HepG2 (cell line): ENCODE measurements at regions not wholly inside any gene's neighbourhood (a gene's known extent, or its start where the extent isn't known, plus 50 kb on each side); places are given as distances from the start of the nearest gene placed in this dataset.

ENCODE experiments used
- ATAC-seq: fragments of 200-7000 bp; cut with Tn5 transposase; 3 replicates; pipeline ENCODE4 v1.9.1; 2020; ENCODE audit warnings: mild to moderate bottlenecking, moderate library complexity
- BruUV-seq: library from RNA; stranded (reverse); fragments of 400-500 nt; replicated peaks from 2 replicates; lab custom pipeline; 2021; lab: Mats Ljungman, UMichigan
- CTCF ChIA-PET: fragments of 300-600 bp; formaldehyde crosslinking; extraction: SDS; loops from one replicate; lab custom pipeline; 2021; ENCODE audit warnings: low total read pairs, inconsistent platforms, low intra/inter-chr PET ratio; lab: Yijun Ruan, JAX
- POLR2A ChIA-PET: fragments of 350-600 bp; sonication (Branson Sonifier 250); formaldehyde crosslinking; loops from one replicate; lab custom pipeline; 2020; ENCODE audit warnings: antibody characterized with exemption, inconsistent platforms; lab: Yijun Ruan, JAX
- DNase-seq: peaks from one replicate; pipeline ENCODE4 v3.0.0-alpha.2; 2015; ENCODE audit warnings: low spot score
- FAIRE-seq: peaks from 3 replicates; lab custom pipeline; 2011; peaks lifted over from hg19 to GRCh38; lab: Jason Lieb, UNC
- H2AFZ ChIP-seq: one replicate; pipeline ENCODE4 v1.6.1; 2011; ENCODE audit warnings: low read length, inconsistent platforms
- H3K27ac ChIP-seq: fragments of 300-600 bp; 3 replicates; pipeline ENCODE4 v1.8.0; 2011; ENCODE audit warnings: mixed run types, mild to moderate bottlenecking, mixed read lengths, low read length, inconsistent platforms; ENCODE audit not compliant: insufficient read depth; ENCODE audit errors: extremely low read length
- H3K27me3 ChIP-seq, 2 experiments: fragments of 200-600 bp in 1 of 2; 2 replicates in 1 of 2; 3 replicates in 1 of 2; pipeline versions ENCODE4 v1.6.0 to v1.8.0; 2011; ENCODE audit warnings: low read length in 2 of 2, mild to moderate bottlenecking in 2 of 2, moderate library complexity in 2 of 2, inconsistent platforms in 1 of 2; ENCODE audit not compliant: insufficient read depth in 2 of 2, control insufficient read depth in 1 of 2
- H3K36me3 ChIP-seq, 2 experiments: fragments of 200-600 bp in 1 of 2; replicated peaks in 1 of 2; 2 replicates in 1 of 2; 3 replicates in 1 of 2; pipeline versions ENCODE4 v1.5.1 to v1.8.0; 2011; ENCODE audit warnings: low read length in 2 of 2, inconsistent platforms in 1 of 2; ENCODE audit not compliant: insufficient read depth in 2 of 2, control insufficient read depth in 1 of 2
- H3K4me1 ChIP-seq: 2 replicates; pipeline ENCODE4 v1.5.1; 2012; ENCODE audit warnings: low read length, inconsistent platforms; ENCODE audit not compliant: insufficient read depth
- H3K4me2 ChIP-seq: 2 replicates; pipeline ENCODE4 v1.6.0; 2011; ENCODE audit warnings: low read depth, low read length, inconsistent platforms
- H3K4me3 ChIP-seq, 3 experiments: fragments of 200-600 bp in 1 of 3; sonication (generic), shearing (Covaris generic) in 1 of 3; replicated peaks in 1 of 3; 2 replicates each; pipeline ENCODE4 v1.5.1; 2011 to 2016; ENCODE audit warnings: low read length in 3 of 3, inconsistent platforms in 2 of 3, low read depth in 2 of 3, mild to moderate bottlenecking in 2 of 3, control low read depth in 1 of 3, mixed read lengths in 1 of 3; ENCODE audit not compliant: insufficient read depth in 1 of 3
- H3K79me2 ChIP-seq: one replicate; pipeline ENCODE4 v1.6.1; 2011; ENCODE audit warnings: low read length, inconsistent platforms; ENCODE audit not compliant: insufficient read depth
- H3K9ac ChIP-seq: 2 replicates; pipeline ENCODE4 v1.6.0; 2011; ENCODE audit warnings: mild to moderate bottlenecking, low read depth, low read length, inconsistent platforms; ENCODE audit not compliant: insufficient read depth
- H3K9me3 ChIP-seq: 2 replicates; pipeline ENCODE4 v1.5.1; 2012; ENCODE audit warnings: mild to moderate bottlenecking, low read length
- H4K20me1 ChIP-seq: 2 replicates; pipeline ENCODE4 v1.6.0; 2011; ENCODE audit warnings: inconsistent platforms, mild to moderate bottlenecking, low read length, moderate library complexity; ENCODE audit not compliant: insufficient read depth
- ATF7 ChIP-seq, 2 experiments: fragments of 450-650 bp in 1 of 2; sonication (generic) in 1 of 2; formaldehyde crosslinking in 1 of 2; IDR thresholded peaks; 2 replicates each; pipeline versions ENCODE4 v1.4.0 to v1.6.1; 2016 to 2020; ENCODE audit warnings: antibody characterized with exemption in 1 of 2, mild to moderate bottlenecking in 1 of 2, missing genetic modification reagents in 1 of 2
- BATF2 ChIP-seq: sonication (generic); formaldehyde crosslinking; IDR thresholded peaks from 2 replicates; pipeline ENCODE4 v1.8.0; 2022; ENCODE audit warnings: mild to moderate bottlenecking, missing genetic modification reagents, moderate library complexity
- BCLAF1 ChIP-seq: fragments of 450-650 bp; IDR thresholded peaks from 2 replicates; pipeline ENCODE4 v1.6.1; 2017; ENCODE audit warnings: mild to moderate bottlenecking
- CREB1 ChIP-seq, 2 experiments: fragments of 450-650 bp in 1 of 2; IDR thresholded peaks; 2 replicates each; pipeline ENCODE4 v1.6.1; 2016 to 2017; ENCODE audit warnings: control low read depth in 1 of 2, mild to moderate bottlenecking in 1 of 2, missing compliant biosample characterization in 1 of 2, missing genetic modification characterization in 1 of 2
- HMGXB3 ChIP-seq: sonication (generic); formaldehyde crosslinking; IDR thresholded peaks from 2 replicates; pipeline ENCODE4 v1.4.0; 2020; ENCODE audit warnings: missing genetic modification reagents, borderline replicate concordance
- HNRNPK ChIP-seq: fragments of 200-400 bp; formaldehyde crosslinking; IDR thresholded peaks from 2 replicates; pipeline ENCODE4 v1.6.1; 2018; ENCODE audit warnings: low read length, low read depth, moderate library complexity, mild to moderate bottlenecking; ENCODE audit not compliant: poor library complexity, severe bottlenecking
- MBD4 ChIP-seq: IDR thresholded peaks from 2 replicates; pipeline ENCODE4 v1.6.1; 2012; ENCODE audit warnings: low read length, inconsistent platforms, borderline replicate concordance
- MIER3 ChIP-seq: IDR thresholded peaks from 2 replicates; pipeline ENCODE4 v1.6.1; 2016; ENCODE audit warnings: missing compliant biosample characterization, borderline replicate concordance
- NFE2L2 ChIP-seq: fragments of 150-350 bp; IDR thresholded peaks from 2 replicates; pipeline ENCODE4 v1.6.1; 2014; ENCODE audit warnings: low read length
- SMARCC2 ChIP-seq: fragments of 450-650 bp; IDR thresholded peaks from 2 replicates; pipeline ENCODE4 v1.6.1; 2017; ENCODE audit warnings: antibody characterized with exemption, mild to moderate bottlenecking
- TARDBP ChIP-seq: sonication (generic); formaldehyde crosslinking; IDR thresholded peaks from 2 replicates; pipeline ENCODE4 v1.8.0; 2022; ENCODE audit warnings: mild to moderate bottlenecking, missing genetic modification reagents
- TIGD3 ChIP-seq: sonication (generic); formaldehyde crosslinking; IDR thresholded peaks from 2 replicates; pipeline ENCODE4 v1.5.1; 2020; ENCODE audit warnings: mild to moderate bottlenecking, missing genetic modification reagents, borderline replicate concordance
- WGBS: methylation state at CpG from one replicate; pipeline ENCODE4 v1.1.6; 2017; ENCODE audit warnings: low lambda C conversion rate; 5-methylcytosine and 5-hydroxymethylcytosine counted together
- in situ Hi-C: cut with HindIII; loops from 2 replicates; pipeline ENCODE4 v1.10.0; 2017; ENCODE audit warnings: low pct_unique_long_range_greater_than_20kb; ENCODE audit not compliant: extremely low pct_ligation_motif_present
- intact Hi-C: fragments of 100-400 bp; cut with micrococcal nuclease; formaldehyde crosslinking; loops from one replicate; pipeline ENCODE4 v1.10.0; 2022; ENCODE audit not compliant: unreplicated experiment

GRCh38 chr11:95714843-95715776 lies 74.5 kb downstream of the FAM76B start (continued):
- TF ChIP-seq HMGXB3 (CRISPR knock-in tag) (no peak), BCLAF1 (no peak)

GRCh38 chr11:95713428-95713827 lies 76.2 kb downstream of the FAM76B start:
- Histone ChIP-seq H2AFZ (no peak overlapping the region), H3K27me3 (no peaks in the 10 kb centered on the region; a peak in 1 of 5 replicates), H3K4me1 (no peaks in the 10 kb centered on the region), H3K9me3 (no peaks in the 10 kb centered on the region), H3K4me3 (no peak overlapping the region), H3K27ac (no peak overlapping the region), H4K20me1 (no peaks in the 10 kb centered on the region), H3K79me2 (no peaks in the 10 kb centered on the region), H3K36me3 (no peaks in the 10 kb centered on the region), H3K4me2 (no peak overlapping the region), H3K9ac (no peak overlapping the region)
- no peak for FAIRE-seq
- ChIA-PET CTCF (no interaction called here), POLR2A (no interaction called here)
- no peak for DNase-seq
- 5% methylated on average over 3 of the region's 3 CpGs for WGBS
- intact Hi-C loops = no loop called here
- TF ChIP-seq MBD4 (no peak), BATF2 (CRISPR knock-in tag) (no peak), TARDBP (no peak), TIGD3 (CRISPR knock-in tag) (no peak), HNRNPK (no peak), NFE2L2 (no peak), CREB1 (IDR thresholded peaks at IDR 0.05) (peak; percentile 61; the same call in 1 of the 2 replicates), CREB1 (CRISPR knock-in tag; IDR thresholded peaks at IDR 0.05) (no peak), ATF7 (IDR thresholded peaks at IDR 0.05) (peak; percentile 72), ATF7 (CRISPR knock-in tag; IDR thresholded peaks at IDR 0.05) (no peak), SMARCC2 (no peak), MIER3 (CRISPR knock-in tag) (no peak)
- ATAC-seq = no peak
- in situ Hi-C loops = no loop called here
- no TSS peak for BruUV-seq
